ENCODE measurements at regions not wholly inside any gene's neighbourhood (a gene's known extent, or its start where the extent isn't known, plus 50 kb on each side); places are given as distances from the start of the nearest gene placed in this dataset.

DNA sequence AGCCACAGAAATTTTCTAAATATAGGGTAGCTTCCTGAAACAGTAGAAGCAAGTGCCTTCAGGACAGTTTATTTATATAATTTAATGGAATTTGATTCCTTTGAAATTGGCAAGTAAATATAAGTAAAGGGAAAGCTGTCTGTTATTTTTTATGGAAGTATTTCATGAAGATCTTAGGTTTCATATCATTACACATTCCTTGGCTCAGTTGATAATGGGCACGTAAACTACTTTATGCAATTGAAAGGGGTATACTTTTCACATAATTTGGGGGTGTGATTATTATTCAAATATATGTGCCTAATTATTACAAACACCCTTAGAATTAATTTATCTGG is 71.1 kb upstream of the RAP1B start:
- no peak for TF ChIP-seq PATZ1 (CRISPR knock-in tag; IDR thresholded peaks at IDR 0.05; ENCODE audit: borderline replicate concordance)
- no peak for TF ChIP-seq ESRRG (CRISPR knock-in tag; IDR thresholded peaks at IDR 0.05)
- no peak for TF ChIP-seq RARB (CRISPR knock-in tag; IDR thresholded peaks at IDR 0.05)
- TF ChIP-seq ZNF8 (CRISPR knock-in tag; IDR thresholded peaks at IDR 0.05), result no peak
- TF ChIP-seq ZFP3 (CRISPR knock-in tag; IDR thresholded peaks at IDR 0.05), result no peak
- no peak for TF ChIP-seq CSDC2 (CRISPR knock-in tag; IDR thresholded peaks at IDR 0.05)
- TF ChIP-seq SNAI2 (CRISPR knock-in tag; IDR thresholded peaks at IDR 0.05), result no peak
- TF ChIP-seq TCF4 (CRISPR knock-in tag; IDR thresholded peaks at IDR 0.05; ENCODE audit: borderline replicate concordance), result no peak
- no peak for TF ChIP-seq PPARA (CRISPR knock-in tag; IDR thresholded peaks at IDR 0.05; ENCODE audit: borderline replicate concordance)
- TF ChIP-seq POU6F1 (CRISPR knock-in tag; IDR thresholded peaks at IDR 0.05; ENCODE audit: borderline replicate concordance, low read depth), result no peak
- TF ChIP-seq ISL1 (CRISPR knock-in tag; IDR thresholded peaks at IDR 0.05), result no peak
- no peak for TF ChIP-seq ZNF565 (CRISPR knock-in tag; conservative IDR thresholded peaks at IDR 0.05; ENCODE audit: low read depth)
- TF ChIP-seq ZFP30 (CRISPR knock-in tag; IDR thresholded peaks at IDR 0.05), result no peak
- TF ChIP-seq, protein P1, sequence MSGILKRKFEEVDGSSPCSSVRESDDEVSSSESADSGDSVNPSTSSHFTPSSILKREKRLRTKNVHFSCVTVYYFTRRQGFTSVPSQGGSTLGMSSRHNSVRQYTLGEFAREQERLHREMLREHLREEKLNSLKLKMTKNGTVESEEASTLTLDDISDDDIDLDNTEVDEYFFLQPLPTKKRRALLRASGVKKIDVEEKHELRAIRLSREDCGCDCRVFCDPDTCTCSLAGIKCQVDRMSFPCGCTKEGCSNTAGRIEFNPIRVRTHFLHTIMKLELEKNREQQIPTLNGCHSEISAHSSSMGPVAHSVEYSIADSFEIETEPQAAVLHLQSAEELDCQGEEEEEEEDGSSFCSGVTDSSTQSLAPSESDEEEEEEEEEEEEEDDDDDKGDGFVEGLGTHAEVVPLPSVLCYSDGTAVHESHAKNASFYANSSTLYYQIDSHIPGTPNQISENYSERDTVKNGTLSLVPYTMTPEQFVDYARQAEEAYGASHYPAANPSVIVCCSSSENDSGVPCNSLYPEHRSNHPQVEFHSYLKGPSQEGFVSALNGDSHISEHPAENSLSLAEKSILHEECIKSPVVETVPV (CRISPR knock-in tag; IDR thresholded peaks at IDR 0.05), result no peak
